Activated CD8-positive, alpha-beta memory T cell treated with anti-CD3 and anti-CD28 coated beads for 4 hours (primary cell): ENCODE measurements at regions not wholly inside any gene's neighbourhood (a gene's known extent, or its start where the extent isn't known, plus 50 kb on each side); places are given as distances from the start of the nearest gene placed in this dataset.
"Not testable (repeated sequence)": the region's sequence is repeated elsewhere in the genome, so short reads cannot be mapped to it uniquely, and the experiment has no call there.

Experiments used
- DNase-seq, 2 donors: peaks; one replicate each; pipeline ENCODE4 v3.0.0-alpha.2; 2020; ENCODE audit warnings: low read depth in 2 of 2

DNA sequence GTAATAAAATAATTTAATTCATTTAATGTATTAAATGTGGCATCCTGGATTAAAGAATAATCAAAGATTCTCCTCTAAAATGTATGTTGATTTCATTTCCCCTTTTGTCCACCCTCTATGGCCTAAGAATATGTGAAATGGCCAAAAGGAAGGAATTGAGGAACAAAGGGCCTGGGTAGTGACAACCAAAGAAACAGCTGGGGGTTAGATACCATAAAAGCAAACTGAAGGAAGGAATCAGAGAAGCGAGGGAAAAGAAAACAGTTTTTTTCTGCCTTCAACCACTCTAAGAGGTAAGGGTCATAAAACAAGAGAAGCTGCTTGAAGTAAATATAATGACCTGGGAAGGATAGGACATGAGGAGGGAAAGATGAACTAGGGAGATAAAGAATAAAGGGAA, 139.3 kb downstream of the FAM76B start:
- no peak for DNase-seq

DNA sequence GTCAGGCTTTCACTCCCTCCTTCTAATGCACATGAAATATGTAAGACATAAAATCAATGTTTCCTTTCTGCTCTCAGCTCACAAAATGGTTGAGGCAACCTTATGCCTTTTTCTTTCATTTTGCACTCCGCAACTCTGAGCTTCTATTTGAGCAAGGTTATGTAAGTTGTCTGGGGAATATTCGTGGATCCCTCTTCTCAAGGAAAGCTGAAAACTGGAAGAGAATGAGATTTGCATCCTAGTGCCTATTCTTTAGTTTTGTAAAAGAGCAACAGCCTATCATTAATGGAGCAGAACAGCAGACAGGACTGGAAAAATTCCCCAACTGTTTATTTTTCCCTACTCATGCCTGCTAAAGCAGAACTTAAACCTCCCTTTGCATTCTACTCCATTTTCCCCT, 141.7 kb downstream of the FAM76B start:
- DNase-seq = no peak

DNA sequence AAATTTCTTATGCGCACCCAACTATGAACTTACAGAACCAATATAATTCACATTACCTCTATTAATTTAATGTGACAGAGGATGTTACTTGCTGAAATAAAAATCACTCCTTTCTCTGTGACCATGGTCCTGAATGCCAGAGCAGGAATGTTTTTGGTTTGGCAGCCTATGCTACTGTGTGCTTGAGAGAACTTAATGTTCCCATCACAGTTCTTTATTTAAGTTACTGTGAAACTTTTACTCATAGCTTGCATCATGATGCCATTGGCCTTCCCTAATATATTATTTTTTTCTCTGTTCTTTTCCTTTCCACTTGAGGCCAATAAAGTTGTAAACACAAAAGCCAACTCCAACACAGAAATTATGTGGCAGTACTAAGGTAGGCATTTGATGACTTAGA, 142.2 kb downstream of the FAM76B start:
- DNase-seq = no peak

DNA sequence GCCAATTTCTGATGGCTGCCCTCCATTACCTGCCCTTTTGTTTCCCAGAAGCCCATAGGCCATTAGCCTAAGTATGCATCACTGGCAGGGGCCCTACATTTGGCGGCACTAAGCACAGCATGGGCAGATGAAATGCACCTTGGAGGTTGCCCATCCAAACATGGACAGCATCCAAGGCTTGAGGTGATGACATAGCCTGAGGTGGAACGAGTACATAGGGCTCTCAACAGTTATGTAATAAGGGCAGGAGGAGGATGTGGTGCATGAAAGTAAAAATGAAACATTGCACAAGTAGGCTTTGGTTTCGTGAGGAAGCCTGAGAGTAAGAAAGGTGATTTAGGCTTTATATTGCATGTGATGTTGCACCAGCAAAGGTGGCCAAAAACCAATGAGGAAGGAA, 148.1 kb downstream of the FAM76B start:
- peak in 1 of 2 donors; percentile 2 for DNase-seq

DNA sequence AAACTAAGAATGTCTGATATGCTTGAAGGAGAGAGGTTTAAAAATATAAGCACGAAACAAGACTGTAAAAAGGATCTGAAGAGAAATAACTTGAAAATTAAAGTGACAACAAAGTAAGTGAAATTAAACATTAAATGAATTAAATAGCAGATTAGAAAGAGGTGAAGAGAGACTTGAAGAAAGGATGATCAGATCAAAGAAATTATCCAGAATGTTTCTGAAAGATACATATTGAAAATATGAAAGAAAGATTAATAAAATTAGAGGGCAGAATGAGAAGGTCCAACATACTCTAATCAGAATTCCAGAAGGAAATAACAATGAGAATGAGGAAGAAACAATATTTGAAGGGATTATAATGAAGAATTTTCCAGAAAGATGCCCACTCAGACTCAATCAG, 151.1 kb downstream of the FAM76B start:
- no peak for DNase-seq

DNA sequence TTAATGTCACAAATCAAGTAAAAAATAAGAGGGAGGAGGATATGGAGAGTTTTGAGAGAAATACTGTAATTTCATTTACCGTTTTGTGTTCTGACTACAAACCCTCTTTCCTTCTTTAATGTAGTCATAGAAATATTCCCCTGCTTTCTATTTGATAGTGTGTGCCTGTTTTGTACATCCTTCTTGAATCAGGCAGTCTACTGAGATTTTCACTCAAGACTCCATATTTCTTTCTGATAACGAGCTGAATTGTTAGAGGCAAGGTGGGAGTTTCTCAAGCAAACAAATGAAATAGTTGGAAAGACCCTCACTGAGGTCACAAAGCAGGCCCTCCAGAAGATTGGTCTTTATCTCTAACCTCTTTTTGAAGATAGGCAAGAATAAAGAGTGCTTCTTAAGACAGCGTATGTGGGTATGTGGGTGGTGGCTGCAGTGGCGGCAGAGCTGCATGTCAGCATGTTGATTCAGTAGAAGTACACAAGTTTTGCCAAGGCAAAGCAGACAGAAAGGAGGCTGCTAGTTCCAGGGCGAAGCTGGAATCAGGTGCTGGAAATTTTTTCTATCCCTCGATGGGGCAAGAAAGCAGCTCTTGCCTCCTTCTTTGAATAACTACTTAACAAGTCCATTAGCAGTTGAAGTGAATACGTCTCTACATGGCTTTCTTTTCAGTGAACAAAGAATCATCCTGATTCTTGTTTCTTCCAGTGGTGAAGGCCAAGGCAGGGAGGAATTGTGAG, 164.2 kb downstream of the FAM76B start:
- no peak for DNase-seq

DNA sequence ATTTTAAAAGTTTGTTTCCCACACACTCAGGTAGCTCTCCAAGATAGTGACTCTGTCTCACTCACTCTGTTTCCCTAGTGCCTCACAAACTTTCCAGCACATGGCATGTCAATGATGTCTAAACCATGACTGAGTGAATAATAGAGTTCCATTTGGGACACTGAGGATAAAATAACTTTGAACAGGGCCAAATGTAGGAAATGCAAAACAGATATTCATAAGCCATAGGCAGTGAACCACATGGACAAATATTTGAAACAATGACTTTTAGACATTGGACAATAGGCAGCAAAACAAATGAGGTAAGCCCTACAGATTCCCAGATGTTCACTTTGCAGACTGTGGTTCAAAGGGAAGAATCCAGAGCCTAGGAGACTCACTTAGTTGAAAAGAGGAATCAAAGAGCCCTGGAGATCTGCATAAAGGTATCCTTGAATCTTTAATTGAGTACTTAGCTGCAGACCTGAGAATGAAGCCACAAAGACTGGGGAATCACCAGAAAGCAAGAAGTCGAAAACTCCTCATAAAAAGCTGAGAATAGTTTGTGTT, 173.3 kb downstream of the FAM76B start:
- DNase-seq = no peak

DNA sequence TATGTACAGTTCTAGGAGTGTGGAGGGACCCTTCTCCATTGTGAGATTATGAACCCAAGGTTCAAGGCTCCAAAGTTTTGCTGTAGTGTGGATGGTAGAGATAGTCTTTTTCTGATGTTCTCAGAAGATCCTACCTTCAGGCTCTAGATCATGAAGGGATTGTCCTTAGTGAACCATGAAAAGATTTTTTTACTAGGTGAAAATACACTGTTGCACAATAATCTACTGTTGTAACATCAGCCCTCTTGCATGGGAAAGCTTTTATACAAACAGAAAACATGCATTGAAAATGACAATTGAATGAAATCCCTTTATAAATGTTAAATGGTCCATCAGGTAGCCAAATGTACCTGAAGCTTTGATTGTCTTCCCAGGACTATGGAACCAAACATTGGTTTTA, 177.8 kb downstream of the FAM76B start:
- no peak for DNase-seq

DNA sequence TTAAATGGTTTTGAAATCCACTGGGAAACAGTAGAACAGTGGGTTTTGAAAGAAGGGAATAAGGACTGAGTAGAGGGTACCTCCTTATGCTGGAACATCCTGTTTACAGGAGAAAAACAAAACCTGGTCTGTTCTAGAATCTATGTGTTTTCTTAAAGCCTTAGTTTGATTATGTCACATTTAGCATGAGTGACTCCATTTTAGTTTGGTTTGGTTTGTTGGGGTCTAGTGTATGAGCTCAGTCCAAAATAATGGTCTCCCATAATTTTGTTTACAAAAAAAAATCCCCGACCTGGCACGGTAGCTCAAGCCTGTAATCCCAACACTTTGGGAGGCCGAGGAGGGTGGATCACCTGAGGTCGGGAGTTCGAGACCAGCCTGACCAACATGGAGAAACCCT, 179.4 kb downstream of the FAM76B start:
- not testable (repeated sequence) for DNase-seq

DNA sequence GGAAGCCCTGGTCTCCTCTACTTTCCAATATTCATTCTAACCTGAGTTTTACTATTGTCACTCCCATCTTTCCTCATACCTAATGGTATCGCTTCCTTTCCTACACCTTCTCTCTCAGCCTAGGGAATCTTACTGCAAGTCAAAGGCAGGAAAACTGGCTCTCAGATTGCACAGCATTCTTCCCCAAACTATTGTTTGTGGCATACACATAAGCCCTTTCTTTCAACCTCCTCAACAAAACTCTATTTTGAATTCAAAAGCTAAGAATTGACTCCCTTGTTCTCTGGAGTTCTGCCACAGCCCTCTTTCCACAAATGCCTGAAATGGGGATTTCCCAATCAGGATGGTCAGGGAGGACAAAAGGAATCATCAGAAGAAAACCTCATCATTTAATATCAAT, 181.5 kb downstream of the FAM76B start:
- DNase-seq = no peak

DNA sequence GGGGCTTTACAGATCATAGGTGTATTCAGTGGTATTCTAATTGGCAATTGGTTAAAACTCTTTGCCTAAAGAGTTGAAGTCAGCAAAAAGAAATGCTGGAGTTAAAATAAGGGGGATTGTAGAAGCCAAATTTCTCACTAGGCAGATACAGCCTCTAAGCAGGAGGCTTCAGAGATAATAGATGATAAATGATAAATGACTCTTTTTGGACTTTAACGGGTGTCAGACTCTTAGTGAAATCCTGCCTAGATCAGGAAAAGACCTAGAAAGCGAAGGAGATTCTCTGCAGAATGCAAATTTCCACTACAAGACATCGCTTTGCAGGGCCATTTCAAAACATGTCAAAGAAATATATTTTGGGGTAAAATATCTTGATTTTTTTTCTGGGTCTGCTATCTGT, 182.8 kb downstream of the FAM76B start:
- no peak for DNase-seq

DNA sequence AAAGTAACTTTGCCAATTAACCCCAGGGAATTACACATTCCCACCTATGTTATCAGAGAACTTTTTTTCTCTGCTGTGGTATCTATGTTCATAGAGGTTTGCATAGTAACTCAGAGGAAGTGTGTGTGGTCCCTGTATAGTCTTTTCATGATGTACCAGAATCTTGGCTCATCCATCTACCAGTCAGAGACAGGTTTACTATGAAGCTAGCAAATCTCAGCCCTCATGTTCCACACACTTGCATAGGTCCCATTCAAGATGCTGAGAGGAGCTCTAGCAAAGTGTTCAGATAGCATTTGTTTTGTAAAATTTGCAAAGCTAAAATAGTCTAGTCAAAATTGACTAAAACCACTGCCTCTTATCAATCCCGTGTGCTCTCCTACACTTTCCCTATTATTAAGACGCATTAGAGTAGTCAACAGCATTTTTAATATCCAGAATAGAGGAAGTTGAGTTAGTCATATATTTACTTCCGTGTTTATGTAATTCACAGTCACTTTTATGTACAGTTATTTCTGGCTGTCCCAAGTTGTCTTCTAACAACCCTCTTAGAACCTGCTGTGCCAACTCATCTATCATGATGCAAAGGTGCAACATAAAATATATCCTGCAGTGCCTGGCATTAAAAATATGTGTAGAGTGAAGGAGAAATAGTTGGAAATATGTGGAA, 184.2 kb downstream of the FAM76B start:
- DNase-seq = no peak

DNA sequence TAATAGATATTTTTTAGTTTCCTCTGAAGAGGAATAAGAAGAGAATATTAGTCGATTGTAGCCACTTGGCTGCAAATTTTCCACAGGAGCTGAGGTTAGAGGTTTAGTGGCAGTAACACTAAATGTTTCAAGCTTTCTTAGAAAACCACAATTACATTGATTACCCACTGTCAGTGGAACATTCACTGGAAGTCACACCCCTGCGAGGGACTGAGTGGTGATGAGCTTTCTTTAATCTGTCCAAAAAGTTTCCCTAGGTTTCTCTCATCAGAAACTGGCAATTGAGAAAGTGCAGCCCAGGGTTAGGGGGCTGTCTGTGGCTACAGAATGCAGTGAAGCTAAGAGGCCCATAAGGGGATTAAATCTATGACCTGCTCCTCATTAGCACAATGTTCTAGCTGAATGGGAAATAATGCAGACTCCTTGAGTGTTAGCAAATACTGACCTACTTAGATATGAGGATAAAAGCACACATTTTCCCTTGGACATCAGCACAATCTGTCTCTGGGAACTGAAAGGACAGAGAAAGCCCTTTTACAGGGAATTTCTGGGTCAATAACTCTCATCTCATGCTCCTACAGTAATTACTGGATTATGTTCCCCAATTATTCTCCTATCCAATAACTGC, 189.5 kb downstream of the FAM76B start:
- DNase-seq = no peak

DNA sequence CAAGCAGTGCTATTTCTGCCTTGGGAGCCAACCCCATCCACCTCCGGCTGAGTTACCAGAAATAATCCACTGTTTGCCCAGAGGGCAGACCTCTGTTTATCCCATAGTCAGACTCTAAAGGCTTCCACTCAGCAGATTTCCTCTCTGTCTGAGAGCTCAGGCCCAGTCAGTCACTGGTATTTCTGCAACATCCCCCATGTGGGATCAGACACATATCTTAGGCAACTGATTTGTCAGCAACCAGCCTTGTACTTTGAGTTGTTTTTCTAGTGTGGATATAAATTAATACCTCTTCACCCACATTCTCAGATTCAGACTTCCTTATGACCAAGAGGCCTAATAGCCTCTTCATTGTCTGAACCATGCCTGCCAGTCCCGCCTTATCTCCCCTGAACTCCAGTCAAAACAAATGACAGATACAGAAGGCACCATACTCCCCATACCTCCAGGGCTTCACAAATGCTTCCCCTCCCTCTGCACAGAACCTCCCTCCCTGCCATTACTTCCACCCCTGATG, 193.6 kb downstream of the FAM76B start:
- DNase-seq = no peak

DNA sequence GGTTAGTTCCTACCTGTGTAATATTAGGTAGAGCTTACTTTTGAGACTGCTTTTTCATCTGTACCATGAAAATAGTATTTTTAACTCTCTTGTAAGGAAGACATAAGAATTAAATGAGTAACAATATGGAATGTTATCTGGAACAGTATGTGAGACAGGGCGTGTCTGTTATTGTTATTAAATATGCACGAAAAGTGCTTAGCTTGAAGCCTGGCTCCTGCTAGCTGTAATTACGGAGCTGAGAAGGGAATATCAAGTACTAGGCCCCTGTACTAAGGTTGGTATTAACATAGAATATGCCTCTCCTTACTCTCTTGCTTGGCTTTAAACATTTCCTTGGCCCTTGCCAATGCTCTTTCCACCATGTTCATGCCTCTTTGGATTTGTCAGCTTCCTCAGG, 194.0 kb downstream of the FAM76B start:
- DNase-seq = no peak

DNA sequence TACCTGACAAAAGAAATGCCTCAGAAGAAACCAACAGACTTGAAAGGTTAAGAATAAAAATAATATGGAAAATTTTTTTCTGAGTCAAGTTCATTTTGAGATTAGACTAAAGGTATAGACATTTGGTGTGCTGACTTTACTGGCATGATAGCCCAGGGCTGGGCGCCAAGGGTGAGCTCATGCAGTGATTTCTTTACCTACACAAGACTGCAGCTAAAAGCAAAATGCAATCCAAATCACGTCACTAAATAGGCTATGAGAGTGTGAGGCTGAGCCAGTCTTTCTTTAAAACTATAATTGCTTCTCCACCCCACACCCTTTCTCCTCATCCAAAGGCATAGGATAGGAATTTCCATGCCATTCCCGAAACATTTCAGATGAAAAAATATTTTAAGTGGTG, 196.5 kb downstream of the FAM76B start:
- DNase-seq = no peak

DNA sequence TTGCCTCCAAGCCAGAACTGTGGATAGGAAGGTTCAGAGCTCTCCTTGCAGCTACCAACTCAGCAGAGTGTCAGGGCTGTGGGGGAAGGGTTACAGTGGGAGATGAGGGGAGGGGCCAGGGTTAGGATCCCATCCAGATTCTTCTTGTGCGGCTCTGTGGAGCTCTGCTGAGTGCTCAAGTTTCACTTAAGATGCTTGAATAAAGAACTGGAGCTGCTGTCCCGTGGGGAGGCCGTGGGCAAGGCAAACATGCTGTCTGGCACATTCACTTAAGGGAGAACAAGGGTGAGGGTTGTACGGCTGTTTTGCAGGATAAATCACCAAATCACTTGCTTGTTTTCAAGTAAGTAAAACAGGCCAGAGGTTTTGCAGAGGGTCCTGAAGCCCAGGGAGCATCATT, 197.1 kb downstream of the FAM76B start:
- DNase-seq = no peak

DNA sequence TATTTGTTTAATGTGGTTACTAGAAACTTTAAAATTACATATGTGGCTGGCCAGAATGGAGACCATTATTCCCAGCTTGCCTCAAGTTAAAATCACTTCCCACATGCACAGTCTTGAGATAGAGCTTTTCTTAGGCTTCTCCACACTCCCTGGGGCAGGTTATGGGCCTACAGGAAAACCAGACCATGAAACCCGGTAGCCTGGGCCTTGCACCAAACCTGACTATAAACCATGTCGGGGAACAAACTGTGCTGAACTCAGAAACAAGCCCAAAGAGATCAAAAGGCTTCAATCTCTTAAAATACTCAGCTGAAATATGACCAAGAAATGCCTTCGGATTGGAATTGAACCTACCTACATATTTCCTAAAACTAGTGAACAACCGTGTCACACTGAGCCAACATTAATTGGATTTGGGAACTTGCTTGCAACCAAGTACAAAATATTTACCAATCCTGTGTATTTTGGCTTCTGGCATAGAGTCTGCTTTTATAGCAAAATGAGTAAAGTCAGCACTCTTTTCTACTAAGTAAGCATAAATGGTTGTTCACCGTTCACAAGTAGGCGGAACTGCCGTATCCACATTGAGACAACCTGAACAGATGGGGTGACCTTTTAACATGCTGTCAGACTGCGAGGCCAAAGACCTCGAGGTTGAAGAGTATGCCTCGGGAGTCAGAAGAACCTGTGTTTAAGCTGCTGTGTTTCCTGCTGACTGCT, 199.5 kb downstream of the FAM76B start:
- DNase-seq = no peak

DNA sequence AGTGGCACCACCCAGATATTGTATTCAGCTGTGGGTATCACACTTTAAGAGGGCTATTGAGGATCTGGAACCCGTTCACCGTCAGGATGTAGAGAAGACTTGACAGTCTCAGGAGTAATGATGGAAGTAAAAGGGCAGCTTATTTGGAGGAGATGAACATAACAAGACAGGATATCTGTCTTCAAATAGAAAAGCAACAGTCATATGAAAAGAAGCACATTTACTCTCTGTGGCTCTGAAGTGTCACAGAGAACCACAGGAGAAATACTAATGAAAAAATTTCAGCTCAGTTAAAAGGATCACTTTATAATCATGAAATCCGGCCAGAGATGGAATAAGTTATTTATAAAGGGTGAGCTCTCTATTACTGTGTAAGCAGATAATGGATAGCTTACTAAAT, 200.8 kb downstream of the FAM76B start:
- DNase-seq = no peak

DNA sequence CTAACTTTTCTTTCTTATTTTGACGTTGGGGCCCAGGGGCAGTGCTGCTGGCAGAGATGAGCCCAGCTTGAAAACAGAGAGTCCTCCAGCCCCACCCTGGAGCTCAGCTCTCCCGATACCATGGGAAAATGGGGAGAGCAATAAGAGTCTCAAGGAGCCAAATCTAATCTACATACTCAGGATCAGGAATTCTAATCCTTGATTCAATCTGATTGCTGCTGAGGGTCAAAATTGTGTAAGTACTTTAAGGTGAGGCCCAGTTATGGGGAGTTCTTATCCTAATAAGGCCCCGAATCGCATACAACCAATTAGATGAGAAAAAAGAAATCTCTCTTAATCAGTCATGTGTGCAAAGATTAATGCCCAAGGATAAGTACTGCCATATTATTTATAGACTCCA, 202.9 kb downstream of the FAM76B start:
- no peak for DNase-seq

DNA sequence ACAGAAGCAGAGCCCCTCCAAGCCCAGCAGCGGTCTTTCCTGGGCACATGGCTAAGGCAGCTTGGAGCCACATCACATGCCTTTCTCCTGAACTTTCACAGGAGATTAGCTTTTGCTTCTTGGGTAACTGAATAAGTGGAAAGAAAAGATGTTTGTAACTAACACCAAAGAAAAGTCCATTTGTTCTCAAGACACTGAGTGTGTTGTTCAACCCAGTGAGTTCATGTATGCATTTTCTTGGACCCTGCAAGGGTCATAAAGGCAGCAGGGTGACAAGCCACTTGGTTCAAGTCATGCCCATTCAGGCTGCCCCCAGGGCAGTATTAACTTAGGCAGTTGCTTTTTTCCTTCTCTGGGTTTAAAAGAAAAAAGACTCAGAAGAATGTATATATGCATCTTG, 203.4 kb downstream of the FAM76B start:
- no peak for DNase-seq

DNA sequence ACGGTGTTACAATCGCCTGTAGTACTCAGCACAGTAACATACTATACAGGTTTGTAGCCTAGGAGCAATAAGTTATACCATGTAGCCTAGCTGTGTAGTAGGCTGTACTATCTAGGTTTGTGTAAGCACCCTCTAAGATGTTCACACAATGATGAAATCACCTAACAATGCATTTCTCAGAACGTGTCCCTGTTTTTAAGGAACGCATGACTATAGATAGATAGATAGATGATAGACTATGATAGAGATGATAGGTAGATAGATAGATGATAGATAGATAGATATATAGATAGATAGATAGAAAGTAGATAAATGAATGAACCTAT, 203.9 kb downstream of the FAM76B start:
- DNase-seq = no peak
